GM12891 (cell line): ENCODE measurements at regions not wholly inside any gene's neighbourhood (a gene's known extent, or its start where the extent isn't known, plus 50 kb on each side); places are given as distances from the start of the nearest gene placed in this dataset.

Source experiments
- POLR2A ChIP-seq: IDR thresholded peaks from 2 replicates; pipeline ENCODE4 v1.6.1; 2011; ENCODE audit warnings: low read depth, low read length, control low read depth
- POLR2AphosphoS5 ChIP-seq: IDR thresholded peaks from 2 replicates; pipeline ENCODE4 v1.6.1; 2011; ENCODE audit warnings: low read depth, low read length, control low read depth
- POU2F2 ChIP-seq: IDR thresholded peaks from 2 replicates; pipeline ENCODE4 v1.6.1; 2011; ENCODE audit warnings: low read depth, mild to moderate bottlenecking, control low read depth, low read length, moderate library complexity
- SPI1 ChIP-seq: IDR thresholded peaks from 2 replicates; pipeline ENCODE4 v1.6.1; 2011; ENCODE audit warnings: low read depth, low read length, control low read depth
- TAF1 ChIP-seq: IDR thresholded peaks from 2 replicates; pipeline ENCODE4 v1.6.1; 2011; ENCODE audit warnings: low read depth, low read length, control low read depth

- TF ChIP-seq TAF1 = no peak
- TF ChIP-seq POLR2AphosphoS5 = no peak
- no peak for TF ChIP-seq POLR2A
- TF ChIP-seq SPI1 = no peak
- TF ChIP-seq POU2F2 = no peak
These were observed 178.0 kb upstream of the GALNT2 start for GRCh38 chr1:229889031-229889517.
